Pancreas (tissue), 10 donors: ENCODE measurements at regions not wholly inside any gene's neighbourhood (a gene's known extent, or its start where the extent isn't known, plus 50 kb on each side); places are given as distances from the start of the nearest gene placed in this dataset.
"Not testable (repeated sequence)": the region's sequence is repeated elsewhere in the genome, so short reads cannot be mapped to it uniquely, and the experiment has no call there.

Experiments
- ATAC-seq, 4 donors: fragments of 200-7000 bp; cut with Tn5 transposase; one replicate each; pipeline versions ENCODE4 v1.8.0 to v1.9.1; 2020; ENCODE audit warnings: mild to moderate bottlenecking in 4 of 4, moderate library complexity in 4 of 4
- DNase-seq, 6 donors: peaks; one replicate each; pipeline ENCODE4 v3.0.0-alpha.2; 2020
- FAIRE-seq: peaks from 2 replicates; lab custom pipeline; 2012; peaks lifted over from hg19 to GRCh38; lab: Jason Lieb, UNC
- H3K27ac ChIP-seq, 4 donors: fragments of 200-600 bp; sonication (generic); 1 replicate in 3 of 4; 2 replicates in 1 of 4; pipeline versions ENCODE4 v1.5.0 to v1.8.0; 2020
- H3K27me3 ChIP-seq, 4 donors: fragments of 200-600 bp; one replicate each; pipeline ENCODE4 v1.8.0; 2021
- H3K36me3 ChIP-seq, 3 donors: fragments of 200-600 bp; sonication (generic) in 1 of 3; one replicate each; pipeline versions ENCODE4 v1.5.0 to v1.8.0; 2020 to 2021
- H3K4me1 ChIP-seq, 3 donors: fragments of 200-600 bp; one replicate each; pipeline ENCODE4 v1.8.0; 2021
- H3K4me3 ChIP-seq, 4 donors: fragments of 200-600 bp; sonication (generic) in 2 of 4; one replicate each; pipeline versions ENCODE4 v1.5.0 to v1.8.0; 2020 to 2021
- H3K9me3 ChIP-seq, 4 donors: fragments of 200-600 bp; one replicate each; pipeline ENCODE4 v1.8.0; 2021
- CTCF ChIP-seq, 4 donors: fragments of 200-600 bp; sonication (generic) in 3 of 4; IDR thresholded peaks; one replicate each; pipeline versions ENCODE4 v1.5.0 to v1.8.0; 2021; ENCODE audit warnings: antibody characterized with exemption in 4 of 4
- WGBS, 2 donors: extraction: QIAGEN DNeasy Blood & Tissue Kit; methylation state at CpG; one replicate each; pipeline ENCODE4 v1.1.7; 2013; 5-methylcytosine and 5-hydroxymethylcytosine counted together
- intact Hi-C, 3 donors: fragments of 100-400 bp; cut with DNase I; formaldehyde crosslinking; loops; one replicate each; pipeline versions ENCODE4 v1.11.1 to v1.14.2; 2022
- donor health status: healthy with polysubstance abuse.
- donor health status: DM: no; HTN: no; CAD: no; lungs with moderate emphysema.
- donor health status: DM: no; HTN: no; CAD: no.
- donor health status: control.
- donor health status: control.
- donor health status: Bipolar disorder and iron deficiency.
- donor health status: DM: yes; HTN: yes; CAD: no.
- donor health status: DM: no; HTN: no; CAD: no.
- donor health status: DM: no; HTN: no; CAD: no.
- donor health status: DM: yes; HTN: yes; CAD: no.

DNA sequence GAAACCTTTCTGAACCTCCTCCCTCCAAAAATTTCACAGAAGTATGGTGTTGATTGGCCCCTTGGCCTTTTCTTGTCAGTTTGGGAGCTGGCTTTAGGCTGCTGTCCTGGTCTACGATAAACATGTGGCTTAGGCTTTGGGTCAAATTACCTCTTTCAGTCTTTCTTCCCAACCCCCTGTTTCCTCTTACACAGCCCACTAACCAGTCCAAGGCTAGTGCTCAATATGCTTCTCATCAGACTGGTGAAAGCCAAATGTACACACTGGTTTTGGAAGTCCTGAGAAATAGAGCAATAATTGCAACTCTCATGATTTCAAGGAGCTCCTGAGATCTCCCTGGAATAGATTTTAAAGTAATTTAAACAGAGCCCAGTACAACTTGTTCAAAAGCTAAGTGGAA is 933.7 kb upstream of the GJE1 start:
- no peak for DNase-seq
- Histone ChIP-seq H3K9me3 (no peaks in the 10 kb centered on the region), H3K4me3 (no peak overlapping the region), H3K27ac (no peak overlapping the region), H3K4me1 (no peaks in the 10 kb centered on the region), H3K27me3 (no peaks in the 10 kb centered on the region), H3K36me3 (no peaks in the 10 kb centered on the region)
- no peak for TF ChIP-seq CTCF (IDR thresholded peaks at IDR 0.05)
- no peak for FAIRE-seq
- ATAC-seq, result no peak
- intact Hi-C loops, result no loop called here
- WGBS, 2 donors, result 45 to 64% methylated on average over 1 of the region's 1 CpG

DNA sequence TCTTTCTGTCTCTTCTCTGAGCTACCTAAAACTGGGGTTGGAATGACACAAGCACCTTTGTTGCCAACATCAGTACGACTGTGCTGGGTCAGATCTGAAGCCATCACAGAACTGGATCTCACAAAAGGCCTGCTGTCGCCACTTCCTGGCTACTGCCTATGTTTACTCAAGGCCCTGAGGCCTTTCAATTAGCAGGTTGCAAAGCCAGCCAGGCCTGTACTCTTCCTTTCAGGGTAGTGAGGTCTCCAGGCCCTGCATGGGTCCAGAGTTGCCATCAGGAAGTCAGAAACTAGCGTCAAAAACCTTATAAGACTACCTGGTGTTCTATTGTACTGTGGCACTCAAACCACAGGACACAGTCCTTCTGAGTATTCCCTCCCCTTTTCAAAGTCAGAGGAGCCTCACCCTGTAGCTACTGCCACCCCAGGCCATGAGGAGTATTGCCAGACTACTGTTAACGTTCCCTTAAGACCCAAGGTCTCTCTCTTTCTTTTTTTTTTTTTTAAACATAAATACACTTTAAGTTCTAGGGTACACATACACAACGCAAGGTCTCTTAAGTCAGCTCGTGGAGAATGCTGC is 937.4 kb upstream of the GJE1 start:
- no peak overlapping the region for H3K4me3 ChIP-seq
- TF ChIP-seq CTCF (IDR thresholded peaks at IDR 0.05), result no peak
- no peaks in the 10 kb centered on the region for H3K27me3 ChIP-seq
- H3K9me3 ChIP-seq, result no peaks in the 10 kb centered on the region
- intact Hi-C loops, result no loop called here
- ATAC-seq (no peak), FAIRE-seq (no peak), DNase-seq (no peak)
- 60 to 70% methylated on average over 6 of the region's 6 CpGs for WGBS, 2 donors
- no peak overlapping the region for H3K27ac ChIP-seq
- no peaks in the 10 kb centered on the region for H3K36me3 ChIP-seq
- no peaks in the 10 kb centered on the region for H3K4me1 ChIP-seq

GRCh38 chr6:141183368-141183767 is 949.4 kb upstream of the GJE1 start:
- Histone ChIP-seq H3K4me3 (no peak overlapping the region), H3K4me1 (no peaks in the 10 kb centered on the region), H3K9me3 (no peaks in the 10 kb centered on the region), H3K27ac (no peak overlapping the region), H3K27me3 (no peaks in the 10 kb centered on the region), H3K36me3 (no peaks in the 10 kb centered on the region)
- intact Hi-C loops, result no loop called here
- DNase-seq (no peak), FAIRE-seq (no peak), ATAC-seq (no peak)
- WGBS, 2 donors, result 80 to 87% methylated on average over 9 of the region's 9 CpGs
- TF ChIP-seq CTCF (IDR thresholded peaks at IDR 0.05), result no peak

GRCh38 chr6:141175458-141175857 is 957.3 kb upstream of the GJE1 start:
- H3K27me3 ChIP-seq, H3K4me1 ChIP-seq, H3K27ac ChIP-seq, intact Hi-C loops, DNase-seq, FAIRE-seq, ATAC-seq, H3K4me3 ChIP-seq, H3K9me3 ChIP-seq, H3K36me3 ChIP-seq: not testable (repeated sequence)
- WGBS, 2 donors, result 78 to 86% methylated on average over 5 of the region's 5 CpGs

DNA sequence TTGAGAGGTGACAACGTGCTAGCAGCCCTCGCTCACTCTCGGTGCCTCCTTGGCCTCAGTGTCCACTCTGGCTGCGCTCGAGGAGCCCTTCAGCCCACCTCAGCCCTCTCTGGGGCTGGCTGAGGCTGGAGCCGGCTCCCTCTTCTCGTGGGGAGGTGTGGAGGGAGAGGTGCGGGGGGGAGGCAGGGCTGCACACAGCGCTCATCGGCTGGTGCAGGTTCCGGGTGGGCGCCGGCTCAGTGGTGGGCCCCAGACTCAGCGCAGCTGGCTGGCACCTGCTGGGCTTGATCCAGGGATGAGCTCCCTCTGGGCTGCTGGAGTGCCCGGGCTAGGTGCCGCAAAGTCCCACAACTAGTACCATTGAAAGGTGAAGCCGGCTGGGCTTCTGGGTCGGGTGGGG is 957.8 kb upstream of the GJE1 start:
- ATAC-seq (no peak), DNase-seq (no peak), FAIRE-seq (no peak)
- no peaks in the 10 kb centered on the region for H3K4me1 ChIP-seq
- 85 to 95% methylated on average over 15 to 18 of the region's 18 CpGs for WGBS, 2 donors
- H3K36me3 ChIP-seq, result no peaks in the 10 kb centered on the region
- H3K27me3 ChIP-seq, result no peaks in the 10 kb centered on the region
- H3K4me3 ChIP-seq, result no peak overlapping the region
- no peak overlapping the region for H3K27ac ChIP-seq
- H3K9me3 ChIP-seq, result no peaks in the 10 kb centered on the region
- intact Hi-C loops, result no loop called here
- TF ChIP-seq CTCF (IDR thresholded peaks at IDR 0.05), result no peak
